Small intestine (tissue), 7 donors: ENCODE measurements at regions not wholly inside any gene's neighbourhood (a gene's known extent, or its start where the extent isn't known, plus 50 kb on each side); places are given as distances from the start of the nearest gene placed in this dataset.
A peak's percentile ranks its signal among the peaks of the same experiment; 100 is the strongest.

Experiments used
- DNase-seq, 2 donors: peaks; one replicate each; pipeline versions ENCODE4 v3.0.0 to v3.0.0-alpha.2; 2013
- FAIRE-seq: peaks from 2 replicates; lab custom pipeline; 2012; peaks lifted over from hg19 to GRCh38; lab: Jason Lieb, UNC
- H3K27ac ChIP-seq, 3 donors: one replicate each; pipeline ENCODE4 v1.5.1; 2013; ENCODE audit warnings: low read length in 2 of 3, mild to moderate bottlenecking in 2 of 3, control low read depth in 1 of 3, inconsistent platforms in 1 of 3, low read depth in 1 of 3, moderate library complexity in 1 of 3
- H3K27me3 ChIP-seq, 3 donors: one replicate each; pipeline ENCODE4 v1.6.1; 2013; ENCODE audit warnings: low read length in 3 of 3, inconsistent platforms in 1 of 3; ENCODE audit not compliant: control insufficient read depth in 3 of 3, insufficient read depth in 3 of 3
- H3K36me3 ChIP-seq, 3 donors: one replicate each; pipeline ENCODE4 v1.6.1; 2013; ENCODE audit warnings: low read length in 3 of 3, inconsistent platforms in 1 of 3, low read depth in 1 of 3, mild to moderate bottlenecking in 1 of 3, moderate library complexity in 1 of 3; ENCODE audit not compliant: control insufficient read depth in 3 of 3, insufficient read depth in 2 of 3
- H3K4me1 ChIP-seq, 3 donors: one replicate each; pipeline ENCODE4 v1.6.1; 2013; ENCODE audit warnings: low read length in 2 of 3, inconsistent platforms in 1 of 3, low read depth in 1 of 3, mild to moderate bottlenecking in 1 of 3, moderate library complexity in 1 of 3; ENCODE audit not compliant: control insufficient read depth in 3 of 3, insufficient read depth in 2 of 3
- H3K4me3 ChIP-seq, 3 donors: one replicate each; pipeline ENCODE4 v1.5.1; 2013; ENCODE audit warnings: low read length in 3 of 3, control low read depth in 1 of 3, inconsistent platforms in 1 of 3, low read depth in 1 of 3, mild to moderate bottlenecking in 1 of 3, moderate library complexity in 1 of 3
- H3K9me3 ChIP-seq, 2 donors: one replicate each; pipeline ENCODE4 v1.6.1; 2013; ENCODE audit warnings: low read depth in 1 of 2, low read length in 1 of 2; ENCODE audit not compliant: control insufficient read depth in 2 of 2, insufficient read depth in 1 of 2
- WGBS, 3 donors: extraction: QIAGEN DNeasy Blood & Tissue Kit; methylation state at CpG; one replicate each; pipeline ENCODE4 v1.1.7; 2013; 5-methylcytosine and 5-hydroxymethylcytosine counted together
- donor health status: healthy with polysubstance abuse.
- donor health status: control.
- donor health status: control.
- donor health status: Bipolar disorder and iron deficiency.
- donor health status: healthy.

DNA sequence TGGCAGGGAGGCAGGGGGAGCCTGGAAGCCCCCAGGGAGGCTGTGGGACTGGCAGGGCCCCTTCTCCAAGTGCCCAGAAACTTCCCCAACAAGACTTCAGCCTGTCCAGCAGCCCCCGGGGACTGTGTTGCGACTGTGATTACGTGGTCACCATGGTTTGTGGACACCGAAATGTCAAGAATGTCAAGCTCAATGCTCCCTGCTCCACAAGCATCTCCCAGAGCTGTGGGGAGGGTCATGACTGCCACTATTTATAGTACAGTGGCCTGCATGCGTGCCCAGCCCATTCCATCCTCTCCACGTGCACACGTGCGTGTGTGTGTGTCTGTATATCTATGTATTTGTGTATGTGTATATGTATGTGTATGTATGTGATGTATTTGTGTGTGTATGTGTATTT lies 93.8 kb upstream of the MBOAT2 start:
- Histone ChIP-seq H3K36me3 (no peaks in the 10 kb centered on the region), H3K9me3 (peaks cover 0 to 2% of the 10 kb centered on the region in 2 donors), H3K27me3 (peaks cover 0 to 3% (median 0%) of the 10 kb centered on the region in 3 donors), H3K4me3 (no peak overlapping the region), H3K4me1 (no peaks in the 10 kb centered on the region), H3K27ac (no peak overlapping the region)
- no peak for DNase-seq
- 72 to 85% (median 83%) methylated on average over 8 of the region's 8 CpGs for WGBS, 3 donors
- no peak for FAIRE-seq

DNA sequence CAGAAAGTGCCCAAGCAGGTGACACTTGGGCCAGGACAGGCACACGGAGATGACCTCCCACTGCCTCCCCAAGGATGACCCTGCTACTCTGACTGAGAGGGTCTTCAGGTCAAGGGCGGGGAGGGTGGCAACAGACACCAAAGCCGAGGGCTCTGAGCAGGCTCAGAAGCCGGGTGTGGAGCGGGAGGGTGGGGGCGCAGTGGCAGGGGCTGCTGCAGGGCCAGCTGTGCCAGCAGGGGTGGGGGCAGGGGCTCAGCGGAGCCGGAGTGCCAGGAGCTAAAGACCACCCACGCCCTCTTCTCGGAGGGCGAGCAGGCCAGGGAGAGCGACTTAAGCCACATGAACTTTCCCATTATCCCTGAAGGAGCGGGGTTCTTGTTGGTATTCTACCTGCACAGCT lies 93.3 kb upstream of the MBOAT2 start:
- Histone ChIP-seq H3K27me3 (peaks cover 0 to 3% (median 0%) of the 10 kb centered on the region in 3 donors), H3K27ac (no peak overlapping the region), H3K36me3 (no peaks in the 10 kb centered on the region), H3K9me3 (peaks cover 0 to 2% of the 10 kb centered on the region in 2 donors), H3K4me3 (no peak overlapping the region), H3K4me1 (no peaks in the 10 kb centered on the region)
- FAIRE-seq (no peak), DNase-seq (no peak)
- 93 to 97% (median 96%) methylated on average over 13 of the region's 13 CpGs for WGBS, 3 donors

DNA sequence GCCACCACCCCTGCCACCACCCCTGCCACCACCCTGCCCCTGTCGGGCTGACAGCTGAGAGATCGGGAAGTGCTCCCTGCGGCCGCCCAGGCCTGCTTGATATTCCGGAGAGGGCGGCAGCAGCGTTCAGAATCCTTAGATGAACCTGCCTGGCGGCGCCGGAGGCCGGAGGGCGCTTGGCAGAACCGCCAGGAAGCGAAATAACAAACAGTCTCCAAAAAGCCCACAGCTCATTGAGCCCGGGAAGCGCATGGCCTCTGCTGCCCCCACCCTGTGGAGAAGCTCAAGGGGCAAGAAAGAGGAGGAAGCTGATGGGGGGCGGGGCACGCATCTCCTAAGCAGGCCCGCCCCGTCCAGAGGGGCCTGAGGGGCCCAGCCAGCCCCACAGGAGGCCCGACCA lies 92.2 kb upstream of the MBOAT2 start:
- H3K36me3 ChIP-seq, result no peaks in the 10 kb centered on the region
- WGBS, 3 donors, result 9 to 14% (median 12%) methylated on average over 21 of the region's 21 CpGs
- no peak for FAIRE-seq
- H3K9me3 ChIP-seq, result peaks cover 0 to 2% of the 10 kb centered on the region in 2 donors
- H3K4me3 ChIP-seq, result no peak overlapping the region
- peaks cover 0 to 3% (median 0%) of the 10 kb centered on the region in 3 donors for H3K27me3 ChIP-seq
- H3K27ac ChIP-seq, result no peak overlapping the region
- no peaks in the 10 kb centered on the region for H3K4me1 ChIP-seq
- peak; percentile 47 to 49 for DNase-seq

DNA sequence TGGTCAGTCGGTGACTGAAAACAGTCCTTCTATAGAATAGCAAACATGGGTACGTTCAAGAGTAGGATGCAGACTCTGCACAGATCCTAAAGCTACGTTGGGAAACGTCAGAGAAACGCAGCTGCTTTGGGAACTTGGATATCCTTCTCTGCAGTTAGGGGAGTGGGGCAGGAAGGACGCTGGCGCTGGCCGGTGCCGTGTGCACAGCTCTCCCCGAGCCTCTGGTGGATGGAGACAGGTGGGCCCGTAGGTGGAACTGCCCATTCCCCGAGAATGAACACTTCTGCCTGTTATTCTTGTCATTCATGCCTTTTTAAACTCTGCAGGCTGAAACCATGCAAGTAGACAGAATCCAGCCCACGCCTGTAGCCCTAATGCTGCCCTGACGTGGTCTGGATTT lies 91.7 kb upstream of the MBOAT2 start:
- no peak overlapping the region for H3K4me3 ChIP-seq
- WGBS, 3 donors, result 76 to 80% (median 78%) methylated on average over 12 to 14 of the region's 14 CpGs
- FAIRE-seq, result no peak

DNA sequence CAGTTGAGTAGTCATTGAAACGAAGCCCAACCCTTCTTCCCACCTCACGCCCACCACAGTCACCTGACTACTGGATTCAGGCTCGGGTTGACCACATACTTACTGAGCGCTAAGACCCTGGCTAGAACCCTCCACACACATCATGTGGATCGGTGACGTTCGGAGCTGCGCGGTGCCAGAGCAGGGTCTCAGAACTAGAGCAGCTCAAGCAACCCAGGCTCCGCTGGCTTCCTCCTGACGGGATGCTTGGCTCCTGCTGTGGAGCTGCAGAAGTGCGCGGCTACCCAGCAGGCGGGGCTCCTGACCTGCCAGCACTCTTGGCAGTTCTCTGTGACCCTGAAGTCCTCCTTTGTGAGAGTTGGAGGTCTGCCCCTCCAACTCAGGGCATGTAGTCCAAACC lies 90.6 kb upstream of the MBOAT2 start:
- no peak overlapping the region for H3K4me3 ChIP-seq
- H3K4me1 ChIP-seq, result no peaks in the 10 kb centered on the region
- no peaks in the 10 kb centered on the region for H3K36me3 ChIP-seq
- 90 to 92% (median 91%) methylated on average over 14 of the region's 14 CpGs for WGBS, 3 donors
- DNase-seq, result no peak
- FAIRE-seq, result no peak
- H3K27ac ChIP-seq, result no peak overlapping the region
- H3K27me3 ChIP-seq, result peaks cover 0 to 3% (median 0%) of the 10 kb centered on the region in 3 donors
- H3K9me3 ChIP-seq, result peaks cover 0 to 2% of the 10 kb centered on the region in 2 donors

More for the DNA sequence above, 91.7 kb upstream of the MBOAT2 start:
- no peaks in the 10 kb centered on the region for H3K36me3 ChIP-seq
- DNase-seq, result no peak
- peaks cover 0 to 3% (median 0%) of the 10 kb centered on the region in 3 donors for H3K27me3 ChIP-seq
- peaks cover 0 to 2% of the 10 kb centered on the region in 2 donors for H3K9me3 ChIP-seq
- H3K27ac ChIP-seq, result no peak overlapping the region
- H3K4me1 ChIP-seq, result no peaks in the 10 kb centered on the region

DNA sequence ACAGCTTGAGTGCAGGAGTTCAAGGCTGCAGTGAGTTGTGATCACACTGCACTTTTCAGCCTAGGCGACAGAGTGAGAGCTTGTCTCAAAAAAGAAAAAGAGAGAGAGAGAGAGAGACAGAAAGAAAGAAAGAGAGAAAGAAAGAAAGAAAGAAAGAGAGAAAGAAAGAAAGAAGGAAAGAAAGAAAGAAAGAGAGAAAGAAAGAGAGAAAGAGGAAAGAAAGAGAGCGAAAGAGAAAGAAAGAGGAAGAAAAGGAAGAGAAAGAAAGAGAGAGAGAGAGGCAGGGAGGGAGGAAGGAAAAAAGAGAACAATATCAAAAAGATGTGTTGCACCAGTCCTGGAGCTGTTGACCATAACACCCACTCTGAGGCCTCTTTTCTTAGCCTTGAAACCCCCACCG lies 89.8 kb upstream of the MBOAT2 start:
- DNase-seq (no peak), FAIRE-seq (no peak)
- peaks cover 0 to 2% of the 10 kb centered on the region in 2 donors for H3K9me3 ChIP-seq
- no peaks in the 10 kb centered on the region for H3K4me1 ChIP-seq
- H3K27ac ChIP-seq, result no peak overlapping the region
- no peak overlapping the region for H3K4me3 ChIP-seq
- peaks cover 0 to 3% (median 0%) of the 10 kb centered on the region in 3 donors for H3K27me3 ChIP-seq
- no peaks in the 10 kb centered on the region for H3K36me3 ChIP-seq
- WGBS, 3 donors, result 79 to 94% (median 89%) methylated on average over 3 of the region's 3 CpGs

DNA sequence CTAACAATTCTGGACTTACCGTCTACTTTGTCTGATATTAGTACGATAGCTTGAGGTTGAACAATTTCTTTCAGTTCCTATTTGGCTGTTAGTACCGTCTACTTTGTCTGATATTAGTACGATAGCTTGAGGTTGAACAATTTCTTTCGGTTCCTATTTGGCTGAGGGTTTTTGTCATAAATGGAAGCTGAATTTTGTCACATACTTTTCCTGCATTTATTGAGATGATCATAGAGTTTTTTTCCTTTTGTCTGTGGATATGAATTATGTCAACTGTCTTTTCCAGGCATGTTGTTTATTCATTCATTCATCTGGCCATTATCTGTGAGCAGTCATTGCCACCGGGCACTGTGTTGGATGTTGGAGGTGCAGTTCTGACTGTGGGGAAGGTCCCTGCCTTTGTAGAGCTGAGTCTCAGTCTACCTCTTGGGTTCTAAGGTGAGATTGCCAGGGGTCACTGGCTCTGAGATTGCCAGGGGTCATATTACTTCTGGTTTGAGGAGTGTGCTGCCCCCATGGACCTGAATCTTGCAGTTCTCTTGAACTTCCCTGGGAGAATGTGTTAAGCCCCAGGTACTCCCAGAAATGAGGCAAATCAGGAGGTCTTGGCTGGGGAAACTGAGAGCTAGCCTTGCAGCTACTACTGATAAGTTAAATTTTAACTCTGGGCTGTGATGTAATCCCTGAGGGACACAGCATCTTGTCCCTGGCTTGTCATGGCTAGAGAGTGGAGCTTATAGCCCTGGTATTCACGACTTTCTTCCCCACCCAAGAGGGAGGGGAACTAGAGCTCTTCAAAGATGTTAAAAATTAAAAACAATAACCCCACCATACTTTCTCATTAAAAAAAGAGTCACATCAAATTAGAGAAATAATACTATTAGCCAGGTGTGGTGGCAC lies 89.1 kb upstream of the MBOAT2 start:
- DNase-seq (no peak), FAIRE-seq (no peak)
- Histone ChIP-seq H3K4me1 (no peaks in the 10 kb centered on the region), H3K9me3 (peaks cover 0 to 2% of the 10 kb centered on the region in 2 donors), H3K27ac (no peak overlapping the region), H3K4me3 (no peak overlapping the region), H3K36me3 (no peaks in the 10 kb centered on the region), H3K27me3 (peaks cover 0 to 3% (median 0%) of the 10 kb centered on the region in 3 donors)
- WGBS, 3 donors, result 66 to 74% (median 70%) methylated on average over 7 of the region's 7 CpGs

DNA sequence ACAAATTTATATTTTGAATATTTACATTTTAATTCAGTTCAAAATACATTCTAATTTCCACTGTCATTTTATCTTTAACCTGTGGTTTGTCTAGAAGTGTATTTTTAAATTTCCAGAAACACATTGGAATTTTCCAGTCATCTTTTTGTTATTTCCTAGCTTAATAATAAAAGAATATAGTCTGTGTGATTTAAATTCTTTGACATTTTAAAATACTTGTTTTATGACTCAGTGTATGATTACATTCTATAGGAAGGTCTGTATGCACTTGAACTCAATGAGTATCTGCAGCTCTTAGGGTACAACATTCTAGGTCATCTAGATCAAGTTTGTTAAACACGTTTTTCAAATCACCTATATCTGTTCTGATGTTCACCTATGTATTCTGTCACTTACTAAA lies 88.3 kb upstream of the MBOAT2 start:
- no peak for DNase-seq
- H3K27ac ChIP-seq, result no peak overlapping the region
- H3K4me1 ChIP-seq, result no peaks in the 10 kb centered on the region
- H3K9me3 ChIP-seq, result peaks cover 0 to 2% of the 10 kb centered on the region in 2 donors
- peaks cover 0 to 3% (median 0%) of the 10 kb centered on the region in 3 donors for H3K27me3 ChIP-seq
- no peaks in the 10 kb centered on the region for H3K36me3 ChIP-seq
- WGBS, 3 donors, result 62 to 73% (median 68%) methylated on average over 1 of the region's 1 CpG
- FAIRE-seq, result no peak
- no peak overlapping the region for H3K4me3 ChIP-seq
